Keratinocyte (primary cell): ENCODE measurements at regions not wholly inside any gene's neighbourhood (a gene's known extent, or its start where the extent isn't known, plus 50 kb on each side); places are given as distances from the start of the nearest gene placed in this dataset.

Experiments used
- EZH2 ChIP-seq: IDR thresholded peaks from one replicate; pipeline ENCODE4 v1.6.1; 2012; ENCODE audit warnings: inconsistent platforms, mild to moderate bottlenecking, low read length, moderate library complexity
- TF ChIP-seq, protein P1 (sequence below), 3 experiments: IDR thresholded peaks in 1 of 3; conservative IDR thresholded peaks in 1 of 3; optimal IDR thresholded peaks in 1 of 3; 2 replicates in 2 of 3; 3 replicates in 1 of 3; pipeline versions ENCODE3 to v1.5.1; 2011; ENCODE audit warnings: low read length in 3 of 3, mild to moderate bottlenecking in 3 of 3, moderate library complexity in 2 of 3, control low read depth in 1 of 3, inconsistent platforms in 1 of 3; ENCODE audit not compliant: insufficient read depth in 2 of 3; ENCODE audit errors: extremely low read depth in 1 of 3

DNA sequence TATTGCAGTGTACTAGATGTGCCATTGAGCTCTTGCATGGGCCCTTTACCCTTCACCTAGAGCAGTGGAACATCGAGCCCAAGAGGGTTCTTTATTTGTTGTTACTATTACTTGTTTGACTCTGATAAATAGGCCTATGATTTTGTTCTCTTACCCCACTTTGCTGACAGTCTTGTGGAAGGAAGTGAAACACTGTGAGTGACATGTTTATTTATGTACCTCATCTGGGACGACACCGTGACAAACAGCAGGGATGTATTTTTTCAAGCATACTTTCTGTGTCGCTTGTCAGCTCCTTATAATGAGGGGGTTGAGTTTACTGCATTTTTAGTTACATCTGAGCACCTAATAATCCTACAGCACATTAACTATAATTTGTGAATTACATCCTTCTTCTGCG is 1010.3 kb upstream of the TENM4 start:
- TF ChIP-seq, protein P1, sequence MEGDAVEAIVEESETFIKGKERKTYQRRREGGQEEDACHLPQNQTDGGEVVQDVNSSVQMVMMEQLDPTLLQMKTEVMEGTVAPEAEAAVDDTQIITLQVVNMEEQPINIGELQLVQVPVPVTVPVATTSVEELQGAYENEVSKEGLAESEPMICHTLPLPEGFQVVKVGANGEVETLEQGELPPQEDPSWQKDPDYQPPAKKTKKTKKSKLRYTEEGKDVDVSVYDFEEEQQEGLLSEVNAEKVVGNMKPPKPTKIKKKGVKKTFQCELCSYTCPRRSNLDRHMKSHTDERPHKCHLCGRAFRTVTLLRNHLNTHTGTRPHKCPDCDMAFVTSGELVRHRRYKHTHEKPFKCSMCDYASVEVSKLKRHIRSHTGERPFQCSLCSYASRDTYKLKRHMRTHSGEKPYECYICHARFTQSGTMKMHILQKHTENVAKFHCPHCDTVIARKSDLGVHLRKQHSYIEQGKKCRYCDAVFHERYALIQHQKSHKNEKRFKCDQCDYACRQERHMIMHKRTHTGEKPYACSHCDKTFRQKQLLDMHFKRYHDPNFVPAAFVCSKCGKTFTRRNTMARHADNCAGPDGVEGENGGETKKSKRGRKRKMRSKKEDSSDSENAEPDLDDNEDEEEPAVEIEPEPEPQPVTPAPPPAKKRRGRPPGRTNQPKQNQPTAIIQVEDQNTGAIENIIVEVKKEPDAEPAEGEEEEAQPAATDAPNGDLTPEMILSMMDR (optimal IDR thresholded peaks at IDR 0.05 in 1 of 3, IDR thresholded peaks at IDR 0.05 in 1 of 3, conservative IDR thresholded peaks at IDR 0.05 in 1 of 3; ENCODE audit: extremely low read depth in 1 of 3, insufficient read depth in 2 of 3, low read length in 3 of 3), result no peak
- TF ChIP-seq EZH2, result no peak
